SK-N-SH (cell line): ENCODE measurements at regions not wholly inside any gene's neighbourhood (a gene's known extent, or its start where the extent isn't known, plus 50 kb on each side); places are given as distances from the start of the nearest gene placed in this dataset.

Source experiments
- CTCF ChIA-PET: fragments of 300-600, 350-600 bp; formaldehyde crosslinking; extraction: SDS; loops from one replicate; lab custom pipeline; 2021; lab: Yijun Ruan, JAX
- POLR2A ChIA-PET: fragments of 350-600 bp; sonication (Branson Sonifier 250); formaldehyde crosslinking; extraction: SDS; loops from one replicate; lab custom pipeline; 2020; ENCODE audit warnings: antibody characterized with exemption, inconsistent platforms; lab: Yijun Ruan, JAX
- DNase-seq: peaks from one replicate; pipeline ENCODE4 v3.0.0; 2012
- H2AFZ ChIP-seq: fragments of 200-600 bp; sonication (generic); 2 replicates; pipeline ENCODE4 v1.8.1; 2016; ENCODE audit warnings: antibody characterized with exemption, mild to moderate bottlenecking, low read depth
- H3F3A ChIP-seq: fragments of 200-600 bp; sonication (generic); replicated peaks from 2 replicates; pipeline ENCODE3; 2016; ENCODE audit warnings: antibody characterized with exemption, mild to moderate bottlenecking; ENCODE audit not compliant: insufficient read depth
- H3K27ac ChIP-seq, 2 experiments: fragments of 200-500 bp in 1 of 2; fragments of 200-600 bp in 1 of 2; sonication (Bioruptor generic) in 1 of 2; sonication (generic), shearing (Covaris generic) in 1 of 2; 2 replicates each; pipeline versions ENCODE4 v1.5.1 to v1.6.1; 2014 to 2016; ENCODE audit warnings: low read depth in 2 of 2, inconsistent platforms in 1 of 2, low read length in 1 of 2, mild to moderate bottlenecking in 1 of 2, mixed read lengths in 1 of 2
- H3K27me3 ChIP-seq: fragments of 200-600 bp; sonication (generic), shearing (Covaris generic); 2 replicates; pipeline ENCODE4 v1.6.1; 2016; ENCODE audit warnings: mixed run types; ENCODE audit not compliant: insufficient read depth
- H3K36me3 ChIP-seq, 2 experiments: fragments of 200-500 bp in 1 of 2; fragments of 200-600 bp in 1 of 2; sonication (Bioruptor generic) in 1 of 2; sonication (generic) in 1 of 2; replicated peaks in 1 of 2; 2 replicates each; pipeline versions ENCODE3 to v1.5.1; 2014 to 2016; ENCODE audit warnings: low read length in 1 of 2, mild to moderate bottlenecking in 1 of 2; ENCODE audit not compliant: insufficient read depth in 2 of 2, control insufficient read depth in 1 of 2
- H3K4me1 ChIP-seq, 2 experiments: fragments of 200-500 bp in 1 of 2; fragments of 200-600 bp in 1 of 2; sonication (Bioruptor generic) in 1 of 2; sonication (generic), shearing (Covaris generic) in 1 of 2; 2 replicates each; pipeline versions ENCODE4 v1.5.1 to v1.6.1; 2014 to 2016; ENCODE audit warnings: low read depth in 1 of 2, low read length in 1 of 2, mixed run types in 1 of 2; ENCODE audit not compliant: insufficient read depth in 2 of 2, control insufficient read depth in 1 of 2
- H3K4me2 ChIP-seq: fragments of 200-600 bp; sonication (generic), shearing (Covaris generic); 2 replicates; pipeline ENCODE4 v1.6.1; 2017; ENCODE audit warnings: mixed run types
- H3K4me3 ChIP-seq, 2 experiments: fragments of 200-500 bp in 1 of 2; fragments of 200-600 bp in 1 of 2; sonication (Bioruptor generic) in 1 of 2; sonication (generic), shearing (Covaris generic) in 1 of 2; 2 replicates each; pipeline versions ENCODE4 v1.5.1 to v1.8.1; 2014 to 2016; ENCODE audit warnings: low read depth in 2 of 2, inconsistent platforms in 1 of 2, low read length in 1 of 2, mild to moderate bottlenecking in 1 of 2, mixed read lengths in 1 of 2, moderate library complexity in 1 of 2
- H3K79me2 ChIP-seq: fragments of 200-600 bp; sonication (generic); 2 replicates; pipeline ENCODE4 v1.8.1; 2017; ENCODE audit warnings: mild to moderate bottlenecking; ENCODE audit not compliant: insufficient read depth
- H3K9ac ChIP-seq: fragments of 200-600 bp; sonication (generic); 2 replicates; pipeline ENCODE4 v1.6.1; 2017; ENCODE audit warnings: mixed run types
- H3K9me2 ChIP-seq: fragments of 200-600 bp; sonication (generic); 2 replicates; pipeline ENCODE4 v1.6.1; 2017; ENCODE audit warnings: mixed run types
- H3K9me3 ChIP-seq: fragments of 200-600 bp; sonication (generic); 2 replicates; pipeline ENCODE4 v1.6.1; 2017; ENCODE audit warnings: mixed run types, mild to moderate bottlenecking, moderate library complexity
- H4K20me1 ChIP-seq: fragments of 200-600 bp; sonication (generic); 2 replicates; pipeline ENCODE4 v1.6.1; 2017; ENCODE audit warnings: mild to moderate bottlenecking, mixed run types; ENCODE audit not compliant: insufficient read depth
- ELF1 ChIP-seq: IDR thresholded peaks from 2 replicates; pipeline ENCODE4 v1.4.0; 2012
- FOSL2 ChIP-seq: IDR thresholded peaks from 2 replicates; pipeline ENCODE4 v1.4.0; 2012; ENCODE audit warnings: low read depth, mild to moderate bottlenecking, moderate library complexity, borderline replicate concordance
- FOXJ3 ChIP-seq: sonication (generic); formaldehyde crosslinking; IDR thresholded peaks from 2 replicates; pipeline ENCODE4 v1.5.1; 2020; ENCODE audit warnings: mild to moderate bottlenecking, missing genetic modification reagents
- IRF3 ChIP-seq: fragments of 150-350 bp; IDR thresholded peaks from 2 replicates; pipeline ENCODE4 v1.6.1; 2016; ENCODE audit warnings: mild to moderate bottlenecking, low read depth, low read length
- NFIC ChIP-seq: IDR thresholded peaks from 2 replicates; pipeline ENCODE4 v1.4.0; 2012; ENCODE audit warnings: borderline replicate concordance
- POLR2AphosphoS5 ChIP-seq: IDR thresholded peaks from 2 replicates; pipeline ENCODE4 v1.6.1; 2012; ENCODE audit warnings: low read depth, low read length
- RCOR1 ChIP-seq: fragments of 150-350 bp; IDR thresholded peaks from 2 replicates; pipeline ENCODE4 v1.6.1; 2017; ENCODE audit warnings: antibody characterized with exemption, low read length
- RFX5 ChIP-seq: IDR thresholded peaks from 2 replicates; pipeline ENCODE4 v1.6.1; 2012; ENCODE audit warnings: mild to moderate bottlenecking, improper control_type of control experiment, low read length
- RXRA ChIP-seq: IDR thresholded peaks from 2 replicates; pipeline ENCODE4 v1.4.0; 2012; ENCODE audit warnings: low read depth, mild to moderate bottlenecking, borderline replicate concordance
- SMC3 ChIP-seq: IDR thresholded peaks from 2 replicates; pipeline ENCODE4 v1.6.1; 2012; ENCODE audit warnings: low read depth, low read length, improper control_type of control experiment
- TCF12 ChIP-seq: IDR thresholded peaks from 2 replicates; pipeline ENCODE4 v1.4.0; 2012
- TEAD4 ChIP-seq: IDR thresholded peaks from 2 replicates; pipeline ENCODE4 v1.4.0; 2012; ENCODE audit warnings: mild to moderate bottlenecking, borderline replicate concordance; ENCODE audit not compliant: insufficient read depth
- USF1 ChIP-seq: IDR thresholded peaks from 2 replicates; pipeline ENCODE4 v1.4.0; 2012; ENCODE audit warnings: low read depth, borderline replicate concordance
- YY1 ChIP-seq: IDR thresholded peaks from 2 replicates; pipeline ENCODE4 v1.4.0; 2012; ENCODE audit warnings: low read depth, mild to moderate bottlenecking
- WGBS: methylation state at CpG from one replicate; pipeline ENCODE4 v1.1.6; 2017; ENCODE audit warnings: low lambda C conversion rate; 5-methylcytosine and 5-hydroxymethylcytosine counted together
- TF ChIP-seq, protein P1 (sequence below): IDR thresholded peaks from 2 replicates; pipeline ENCODE4 v1.6.1; 2012; ENCODE audit warnings: mild to moderate bottlenecking, low read depth, low read length, moderate library complexity
- TF ChIP-seq, protein P2 (sequence below): IDR thresholded peaks from 2 replicates; pipeline ENCODE4 v1.4.0; 2012; ENCODE audit warnings: low read depth

GRCh38 chr5:35317586-35317985 lies 87.3 kb upstream of the PRLR start:
- TF ChIP-seq SMC3: no peak
- TF ChIP-seq USF1: no peak
- TF ChIP-seq, protein P1, sequence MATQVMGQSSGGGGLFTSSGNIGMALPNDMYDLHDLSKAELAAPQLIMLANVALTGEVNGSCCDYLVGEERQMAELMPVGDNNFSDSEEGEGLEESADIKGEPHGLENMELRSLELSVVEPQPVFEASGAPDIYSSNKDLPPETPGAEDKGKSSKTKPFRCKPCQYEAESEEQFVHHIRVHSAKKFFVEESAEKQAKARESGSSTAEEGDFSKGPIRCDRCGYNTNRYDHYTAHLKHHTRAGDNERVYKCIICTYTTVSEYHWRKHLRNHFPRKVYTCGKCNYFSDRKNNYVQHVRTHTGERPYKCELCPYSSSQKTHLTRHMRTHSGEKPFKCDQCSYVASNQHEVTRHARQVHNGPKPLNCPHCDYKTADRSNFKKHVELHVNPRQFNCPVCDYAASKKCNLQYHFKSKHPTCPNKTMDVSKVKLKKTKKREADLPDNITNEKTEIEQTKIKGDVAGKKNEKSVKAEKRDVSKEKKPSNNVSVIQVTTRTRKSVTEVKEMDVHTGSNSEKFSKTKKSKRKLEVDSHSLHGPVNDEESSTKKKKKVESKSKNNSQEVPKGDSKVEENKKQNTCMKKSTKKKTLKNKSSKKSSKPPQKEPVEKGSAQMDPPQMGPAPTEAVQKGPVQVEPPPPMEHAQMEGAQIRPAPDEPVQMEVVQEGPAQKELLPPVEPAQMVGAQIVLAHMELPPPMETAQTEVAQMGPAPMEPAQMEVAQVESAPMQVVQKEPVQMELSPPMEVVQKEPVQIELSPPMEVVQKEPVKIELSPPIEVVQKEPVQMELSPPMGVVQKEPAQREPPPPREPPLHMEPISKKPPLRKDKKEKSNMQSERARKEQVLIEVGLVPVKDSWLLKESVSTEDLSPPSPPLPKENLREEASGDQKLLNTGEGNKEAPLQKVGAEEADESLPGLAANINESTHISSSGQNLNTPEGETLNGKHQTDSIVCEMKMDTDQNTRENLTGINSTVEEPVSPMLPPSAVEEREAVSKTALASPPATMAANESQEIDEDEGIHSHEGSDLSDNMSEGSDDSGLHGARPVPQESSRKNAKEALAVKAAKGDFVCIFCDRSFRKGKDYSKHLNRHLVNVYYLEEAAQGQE: no peak
- TF ChIP-seq RCOR1: no peak
- TF ChIP-seq YY1: no peak
- no peak for TF ChIP-seq RXRA
- TF ChIP-seq TCF12: no peak
- no peak for TF ChIP-seq NFIC
- TF ChIP-seq, protein P2, sequence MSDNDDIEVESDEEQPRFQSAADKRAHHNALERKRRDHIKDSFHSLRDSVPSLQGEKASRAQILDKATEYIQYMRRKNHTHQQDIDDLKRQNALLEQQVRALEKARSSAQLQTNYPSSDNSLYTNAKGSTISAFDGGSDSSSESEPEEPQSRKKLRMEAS: no peak
- no peak for TF ChIP-seq TEAD4
- CTCF ChIA-PET: no interaction called here

GRCh38 chr5:35316611-35317274 lies 86.5 kb upstream of the PRLR start:
- POLR2A ChIA-PET: no interaction called here
- H3K27ac ChIP-seq: no peak overlapping the region
- no peak for DNase-seq

More at GRCh38 chr5:35317586-35317985, 87.3 kb upstream of the PRLR start:
- WGBS: 70% methylated on average over 2 of the region's 2 CpGs
- Histone ChIP-seq H3K27ac (no peak overlapping the region), H3K27me3 (no peaks in the 10 kb centered on the region), H3K36me3 (no peaks in the 10 kb centered on the region), H3K9me3 (no peaks in the 10 kb centered on the region), H3K4me2 (no peak overlapping the region), H3K9me2 (no peaks in the 10 kb centered on the region), H3K4me3 (no peak overlapping the region), H3K79me2 (no peaks in the 10 kb centered on the region), H4K20me1 (no peaks in the 10 kb centered on the region), H3F3A (no peaks in the 10 kb centered on the region), H3K9ac (no peak overlapping the region), H3K4me1 (no peaks in the 10 kb centered on the region; a peak in 1 of 4 replicates), H2AFZ (no peak overlapping the region)
- POLR2A ChIA-PET: no interaction called here
- DNase-seq: no peak

More at GRCh38 chr5:35316611-35317274, 86.5 kb upstream of the PRLR start:
- no peak overlapping the region for H3K4me3 ChIP-seq
- CTCF ChIA-PET: interaction anchor here (1.4 kb wide), 1 partner anchor 21 kb away, joined by 3 read pairs; no protein-coding TSS in a partner anchor
- no peaks in the 10 kb centered on the region for H4K20me1 ChIP-seq
- TF ChIP-seq RCOR1 (no peak), FOXJ3 (CRISPR knock-in tag) (no peak), SMC3 (no peak), POLR2AphosphoS5 (no peak), RFX5 (no peak), FOSL2 (no peak), IRF3 (no peak), ELF1 (no peak), TCF12 (no peak), NFIC (no peak)
- no peaks in the 10 kb centered on the region for H3K9me3 ChIP-seq
- no peaks in the 10 kb centered on the region for H3K36me3 ChIP-seq
- 59% methylated on average over 4 of the region's 4 CpGs for WGBS
- H3K9ac ChIP-seq: no peak overlapping the region
- no peak overlapping the region for H2AFZ ChIP-seq
- no peaks in the 10 kb centered on the region for H3K9me2 ChIP-seq
- H3K79me2 ChIP-seq: no peaks in the 10 kb centered on the region
- H3K4me2 ChIP-seq: no peak overlapping the region
- no peaks in the 10 kb centered on the region for H3F3A ChIP-seq
- H3K27me3 ChIP-seq: no peaks in the 10 kb centered on the region
- H3K4me1 ChIP-seq: no peaks in the 10 kb centered on the region; a peak in 1 of 4 replicates
